ENCODE measurements at regions not wholly inside any gene's neighbourhood (a gene's known extent, or its start where the extent isn't known, plus 50 kb on each side); places are given as distances from the start of the nearest gene placed in this dataset.
"Not testable (repeated sequence)": the region's sequence is repeated elsewhere in the genome, so short reads cannot be mapped to it uniquely, and the experiment has no call there.

DNA sequence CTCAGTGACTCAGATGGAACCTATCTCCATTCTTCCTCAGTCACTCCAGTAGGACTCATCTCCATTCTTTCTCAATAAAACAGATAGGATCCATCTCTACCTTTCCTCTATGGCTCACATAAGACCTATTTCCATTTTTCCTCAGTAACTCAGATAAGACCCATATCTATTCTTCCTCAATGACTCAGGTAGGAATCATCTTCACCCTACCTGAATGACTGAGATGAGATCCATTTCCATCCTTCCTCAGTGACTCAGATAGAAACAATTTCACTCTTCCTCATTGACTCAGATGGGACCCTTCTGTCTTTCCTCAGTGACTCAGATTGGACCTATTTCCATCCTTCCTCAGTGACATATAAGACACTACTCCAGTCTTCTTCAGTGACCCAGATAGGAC lies 165.1 kb downstream of the FBXO4 start:
- DNase-seq = no peak

DNA sequence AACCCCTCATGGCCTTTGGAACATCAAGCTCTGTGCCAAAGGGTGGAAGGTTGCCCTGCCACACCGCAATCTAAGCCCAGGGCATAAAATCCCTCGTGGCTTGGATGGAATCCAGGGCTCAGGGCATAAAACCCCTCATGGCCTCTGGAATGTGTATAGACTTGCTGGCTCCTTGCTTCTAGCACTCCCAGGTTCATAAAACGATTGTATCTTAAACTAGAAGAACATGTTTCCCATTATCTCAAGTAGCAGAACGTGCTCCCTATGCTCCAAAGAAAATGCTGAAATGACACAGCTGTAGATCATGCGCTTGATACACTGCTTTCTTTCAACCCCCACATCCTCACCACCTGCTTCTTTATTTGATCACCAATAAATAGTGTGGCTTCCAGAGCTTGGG lies 174.8 kb downstream of the FBXO4 start:
- DNase-seq = not testable (repeated sequence)

DNA sequence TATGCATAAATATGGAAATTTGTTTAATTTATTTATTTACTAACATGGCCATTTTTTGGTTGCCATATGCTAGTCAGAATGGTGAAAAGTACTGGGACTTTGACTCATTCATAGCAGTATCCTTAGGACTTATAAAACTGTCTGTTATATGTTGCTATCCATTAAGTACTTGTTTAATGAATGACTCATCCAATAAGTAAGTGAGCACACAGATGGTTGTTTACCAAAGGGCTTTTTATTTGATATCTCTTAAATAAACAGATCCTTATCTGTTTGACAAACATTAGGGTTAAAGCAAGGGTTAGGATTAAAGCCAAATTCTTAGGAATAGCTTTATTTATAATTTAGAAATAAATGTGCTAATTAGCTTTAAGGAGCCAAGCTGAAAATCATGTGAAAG lies 183.4 kb downstream of the FBXO4 start:
- DNase-seq = no peak

DNA sequence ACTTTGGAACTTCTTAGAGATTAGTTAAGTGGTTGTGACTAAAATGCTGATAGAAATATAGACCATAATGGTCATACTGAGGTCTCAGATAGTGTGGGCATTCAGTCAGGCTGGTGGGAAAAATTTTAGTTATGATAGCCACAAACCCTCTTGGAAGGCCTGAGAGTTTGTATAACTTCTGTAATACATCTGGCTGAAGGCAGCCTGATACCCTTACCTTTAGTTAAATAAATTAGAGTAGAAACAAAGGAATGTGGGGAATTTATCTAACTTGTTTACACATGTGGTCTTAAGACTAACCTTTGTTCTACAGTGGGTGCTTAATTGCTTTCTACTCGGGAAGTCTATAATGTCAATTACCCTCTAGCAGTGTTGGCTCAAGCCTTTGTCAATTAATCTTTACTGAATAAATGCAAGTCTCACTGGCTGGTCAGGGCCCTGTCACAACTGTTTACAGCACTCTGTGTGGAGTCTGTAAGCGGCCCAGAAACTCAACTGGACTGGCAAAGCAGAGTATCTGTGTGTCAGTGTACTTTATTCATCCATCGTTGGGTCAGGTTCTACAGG lies 184.0 kb downstream of the FBXO4 start:
- no peak for DNase-seq

DNA sequence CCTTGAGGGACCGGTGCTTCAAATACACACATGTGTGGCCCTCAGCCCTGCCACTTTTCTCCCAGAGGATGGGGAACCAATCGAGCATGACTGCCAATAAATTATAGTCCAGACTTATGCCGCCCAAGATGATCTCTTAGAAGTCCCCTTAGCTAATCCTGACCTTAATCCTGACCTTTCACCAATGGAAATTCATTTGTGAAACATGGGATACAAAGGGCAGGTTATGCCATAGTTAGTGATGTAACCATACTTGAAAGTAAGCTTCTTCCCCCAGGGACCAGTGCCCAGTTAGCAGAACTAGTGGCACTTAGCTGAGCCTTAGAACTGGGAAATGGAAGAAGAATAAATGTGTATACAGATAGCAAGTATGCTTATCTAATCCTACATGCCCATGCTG lies 190.6 kb downstream of the FBXO4 start:
- DNase-seq = not testable (repeated sequence)

DNA sequence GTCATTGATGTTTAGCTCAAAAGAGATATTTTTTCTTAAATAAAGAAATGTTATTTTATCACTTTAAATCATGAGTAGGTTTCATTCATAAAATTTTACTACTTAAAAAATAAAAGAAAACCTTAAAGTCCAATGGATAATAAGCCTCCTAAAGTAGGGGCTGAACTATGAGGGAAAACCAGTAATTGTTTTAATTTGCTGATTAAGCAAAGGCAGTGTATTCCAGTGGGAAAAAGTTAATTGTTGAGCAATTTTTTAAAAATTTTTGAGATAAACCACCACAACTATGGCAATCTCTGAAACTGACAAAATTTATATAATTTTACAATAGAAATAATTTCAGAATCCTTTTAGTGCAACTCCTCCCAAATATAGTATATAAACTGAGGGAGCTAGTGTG lies 195.0 kb downstream of the FBXO4 start:
- DNase-seq = no peak

DNA sequence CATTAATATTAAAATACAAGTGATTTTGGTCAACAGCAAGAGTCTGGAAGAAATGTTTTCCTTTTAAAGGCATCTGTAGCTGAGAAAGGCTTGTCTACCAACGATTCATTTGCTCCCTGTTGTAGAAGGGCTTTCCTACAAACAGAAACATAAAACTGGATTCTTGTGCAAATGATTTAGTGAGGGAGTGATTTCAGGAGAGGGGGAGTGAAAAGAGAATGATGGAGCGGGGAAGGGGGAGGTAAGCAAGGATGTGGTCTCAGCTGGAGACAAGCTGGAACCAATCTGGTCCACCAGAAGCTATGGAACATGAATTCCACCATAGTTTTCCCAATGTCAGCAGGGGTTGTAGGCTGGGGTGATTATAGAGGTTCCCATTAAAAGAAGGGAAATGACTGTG lies 196.3 kb downstream of the FBXO4 start:
- DNase-seq = no peak

DNA sequence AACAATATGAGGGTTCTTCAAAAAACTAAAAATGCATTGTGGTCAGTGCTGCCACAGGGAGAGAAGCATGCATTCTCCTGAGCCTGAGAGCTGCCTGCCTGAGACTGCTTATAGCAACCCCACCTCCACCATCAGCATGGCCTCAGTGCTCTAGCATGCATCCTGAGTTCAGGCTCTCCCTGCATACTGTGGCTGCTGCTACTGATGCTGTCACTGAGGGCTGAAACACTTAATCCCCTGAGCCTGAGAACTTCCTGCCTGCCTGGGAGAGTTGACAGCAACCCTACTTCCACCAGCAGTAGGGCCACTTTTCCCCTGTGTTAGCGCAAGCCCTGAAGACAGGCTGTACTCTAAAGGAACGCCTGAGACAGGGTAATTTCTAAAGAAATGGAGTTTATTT lies 206.0 kb downstream of the FBXO4 start:
- no peak for DNase-seq

DNA sequence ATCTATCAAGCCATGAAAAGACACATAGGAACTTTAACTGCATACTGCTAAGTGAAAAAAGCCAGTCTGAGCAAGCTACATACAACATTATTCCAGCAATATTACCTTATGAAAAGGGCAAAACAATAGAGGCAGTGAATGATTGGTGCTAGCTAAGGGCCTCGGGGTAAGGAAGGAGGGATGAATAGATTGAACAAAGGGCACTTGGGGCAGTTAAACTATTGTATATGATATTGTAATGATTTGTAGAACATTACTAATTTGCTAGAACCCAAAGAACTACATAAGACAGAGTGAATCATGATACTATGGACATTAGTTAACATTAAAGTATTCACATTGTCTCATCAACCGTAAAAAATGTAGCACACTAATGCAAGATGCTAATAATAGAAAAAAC lies 218.3 kb downstream of the FBXO4 start:
- no peak for DNase-seq

DNA sequence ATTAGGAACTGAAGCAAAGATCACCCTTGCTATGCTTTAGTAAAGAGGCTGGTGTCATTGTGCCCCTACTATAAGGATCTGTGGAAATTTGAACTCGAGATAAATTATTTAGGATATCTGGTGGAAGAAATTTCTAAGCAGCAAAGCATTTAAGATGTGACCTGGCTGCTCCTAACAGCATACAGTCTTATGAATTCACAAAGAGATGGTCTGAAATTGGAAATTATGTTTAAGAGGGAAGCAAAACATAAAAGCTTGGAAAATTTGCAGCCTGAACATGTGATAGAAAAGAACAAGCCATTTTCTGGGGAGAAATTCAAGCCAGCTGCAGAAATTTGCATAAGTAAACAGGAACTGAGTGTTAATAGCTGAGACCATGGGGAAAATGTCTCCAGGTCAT lies 223.7 kb downstream of the FBXO4 start:
- no peak for DNase-seq

DNA sequence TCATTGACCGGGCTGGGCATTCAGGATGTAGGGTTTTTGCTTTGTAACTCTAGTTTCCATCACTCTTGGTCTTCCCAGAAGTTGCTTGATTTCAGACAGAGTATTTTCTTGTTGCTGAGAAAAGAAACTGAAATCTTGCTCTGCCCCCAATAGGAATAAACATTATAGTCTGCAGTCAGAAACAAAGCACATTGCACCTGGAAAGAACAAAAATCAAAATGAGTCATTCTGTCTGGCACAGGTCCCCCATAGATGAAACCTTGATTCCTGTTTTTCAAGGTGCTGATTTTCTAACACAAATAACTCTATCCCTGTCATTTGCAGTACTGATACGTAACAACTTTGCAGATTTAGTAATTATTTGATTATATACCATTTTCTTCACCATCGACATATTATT lies 232.1 kb downstream of the FBXO4 start:
- DNase-seq = no peak

DNA sequence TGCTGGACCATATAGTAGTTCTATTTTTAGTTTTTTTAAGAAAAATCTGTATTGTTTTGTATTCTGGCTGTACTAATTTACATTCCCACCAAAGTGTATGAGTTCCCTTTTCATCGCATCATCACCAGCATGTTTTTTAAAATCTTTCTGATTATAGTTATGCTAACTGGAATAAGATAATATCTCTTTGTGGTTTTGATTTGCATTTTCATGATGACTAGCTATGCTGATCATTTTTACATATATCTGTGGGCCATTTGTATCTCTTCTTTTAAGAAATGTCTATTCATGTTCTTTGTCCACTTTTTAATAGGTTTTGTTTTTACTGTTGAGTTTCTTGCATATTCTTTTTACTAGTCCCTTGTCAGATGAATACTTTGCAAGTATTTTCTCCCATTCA lies 238.0 kb downstream of the FBXO4 start:
- DNase-seq = no peak

DNA sequence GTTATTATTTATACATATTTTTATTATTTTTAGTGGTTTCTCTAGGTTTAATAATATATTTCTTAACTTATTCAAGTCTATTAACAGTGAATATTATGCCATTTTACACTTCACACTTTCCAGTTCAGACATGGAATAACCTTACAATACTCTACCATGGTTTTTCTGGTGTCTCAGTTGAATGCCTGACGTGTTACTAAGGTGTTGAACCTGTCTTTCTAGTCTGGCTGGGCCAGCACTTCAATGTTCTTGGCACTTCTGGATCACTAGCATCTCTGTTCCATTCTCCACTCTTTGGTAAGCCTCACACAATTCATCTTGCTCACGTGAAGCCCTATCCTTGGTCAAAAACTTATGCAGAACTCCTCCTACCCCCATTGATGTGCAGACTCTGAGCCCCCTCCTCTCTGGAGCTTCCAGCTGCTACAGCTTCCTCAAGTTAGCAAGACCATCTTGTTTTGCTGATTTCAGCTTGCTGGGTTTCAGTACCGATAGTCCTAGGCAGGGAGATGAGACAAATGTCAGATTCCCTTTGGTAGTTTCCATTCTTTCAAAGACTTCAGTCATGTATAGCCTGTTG lies 243.1 kb downstream of the FBXO4 start:
- DNase-seq = no peak

DNA sequence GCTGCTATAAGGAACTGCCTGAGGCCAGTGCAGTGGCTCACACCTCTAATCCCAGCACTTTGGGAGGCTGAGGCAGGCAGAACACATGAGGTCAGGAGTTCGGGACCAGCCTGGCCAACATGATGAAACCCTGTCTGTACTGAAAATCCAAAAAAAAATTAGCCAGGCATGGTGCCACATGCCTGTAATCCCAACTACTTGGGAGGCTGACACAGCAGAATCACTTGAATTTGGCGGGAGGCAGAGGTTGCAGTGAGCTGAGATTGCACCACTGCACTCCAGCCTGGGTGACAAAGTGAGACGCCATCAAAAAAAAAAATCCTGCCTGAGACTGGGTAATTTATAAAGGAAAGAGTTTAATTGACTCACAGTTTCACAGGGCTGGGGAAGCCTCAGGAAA lies 247.1 kb upstream of the GHR start:
- DNase-seq = not testable (repeated sequence)

DNA sequence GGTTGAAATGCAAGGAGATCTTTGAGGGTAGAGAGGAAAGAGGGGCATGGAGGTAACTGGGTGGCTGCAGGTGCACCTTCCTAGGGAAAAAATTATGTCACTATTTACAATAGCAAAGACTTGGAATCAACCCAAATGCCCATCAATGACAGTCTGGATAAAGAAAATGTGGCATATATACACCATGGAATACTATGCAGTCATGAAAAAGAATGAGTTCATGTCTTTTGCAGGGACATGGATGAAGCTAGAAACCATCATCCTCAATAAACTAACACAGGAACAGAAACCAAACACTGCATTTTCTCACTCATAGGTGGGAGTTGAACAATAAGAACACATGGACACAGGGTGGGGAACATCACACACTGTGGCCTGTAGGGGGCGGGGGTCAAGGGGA lies 243.4 kb upstream of the GHR start:
- not testable (repeated sequence) for DNase-seq

DNA sequence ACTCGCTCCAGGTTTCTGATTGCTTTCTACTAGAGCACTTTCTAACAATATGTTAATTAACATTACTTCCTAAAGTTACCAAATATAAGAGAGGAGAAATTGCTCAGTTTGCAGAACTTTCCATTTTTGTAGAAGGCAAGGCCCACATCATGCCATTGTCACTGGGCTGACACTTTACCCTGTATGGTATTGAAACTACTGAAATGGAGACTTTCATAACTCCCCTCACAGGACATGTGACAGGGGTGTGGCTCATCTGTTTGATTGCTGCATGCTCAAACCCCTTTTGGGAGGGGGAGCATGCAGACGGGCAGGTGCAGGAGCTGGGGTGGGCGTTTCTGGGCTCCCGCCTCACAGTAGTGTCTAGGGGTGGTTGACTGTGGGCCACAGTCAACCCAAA lies 206.3 kb upstream of the GHR start:
- no peak for DNase-seq

DNA sequence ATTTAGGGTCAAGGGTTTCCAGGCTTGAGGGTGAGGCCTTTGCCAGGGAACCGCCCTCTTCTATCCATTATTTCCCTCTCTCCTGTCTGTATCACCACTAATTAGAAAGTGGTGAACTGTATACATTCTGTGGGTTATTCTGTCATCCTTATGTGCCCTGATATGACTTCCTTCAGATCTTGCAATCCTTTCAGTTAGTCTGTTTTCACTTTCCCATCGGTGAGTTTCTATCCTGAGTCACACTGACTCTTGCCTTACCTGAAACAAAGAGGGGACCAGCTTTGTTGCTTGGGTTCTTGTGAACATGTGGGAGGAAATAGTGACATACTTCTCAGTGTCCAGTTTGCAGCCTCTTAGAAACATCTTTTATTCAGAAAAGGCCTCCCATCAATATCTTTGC lies 205.4 kb upstream of the GHR start:
- no peak for DNase-seq

DNA sequence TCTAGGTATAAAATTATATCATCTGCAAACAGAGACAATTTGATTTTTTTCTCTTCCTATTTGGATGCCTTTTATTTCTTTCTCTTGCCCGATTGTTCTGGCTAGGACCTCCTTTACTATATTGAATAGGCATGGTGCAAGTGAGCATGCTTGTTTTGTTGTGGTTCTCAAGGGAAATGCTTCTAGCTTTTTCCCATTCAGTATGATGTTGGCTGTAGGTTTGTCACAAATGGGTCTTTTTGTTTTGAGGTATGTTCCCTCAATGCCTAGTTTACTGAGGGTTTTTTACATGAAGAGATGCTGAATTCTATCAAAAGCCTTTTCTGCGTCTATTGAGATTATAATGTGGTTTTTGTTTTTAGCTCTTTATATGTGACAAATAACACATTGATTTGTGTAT lies 198.2 kb upstream of the GHR start:
- DNase-seq = no peak

DNA sequence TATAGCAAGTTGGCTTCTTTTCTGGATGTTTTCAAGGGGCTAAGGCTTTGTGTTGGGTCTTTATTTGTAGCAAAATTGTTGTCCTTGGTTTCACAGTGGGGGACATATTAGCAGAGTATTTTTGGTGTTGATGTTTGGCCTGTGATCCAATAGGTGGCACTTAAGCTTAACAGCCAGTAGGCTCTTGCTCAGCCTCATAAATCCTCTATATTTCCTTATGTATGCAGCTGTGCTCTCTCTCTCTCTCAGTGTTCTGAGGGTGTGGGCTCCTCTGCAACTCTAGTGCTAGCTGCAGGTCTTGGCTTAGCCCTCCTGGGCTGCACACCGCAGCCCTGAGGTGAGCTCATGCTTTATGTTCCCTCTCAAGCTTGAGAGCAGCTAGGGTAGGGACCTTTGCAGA lies 195.0 kb upstream of the GHR start:
- no peak for DNase-seq

DNA sequence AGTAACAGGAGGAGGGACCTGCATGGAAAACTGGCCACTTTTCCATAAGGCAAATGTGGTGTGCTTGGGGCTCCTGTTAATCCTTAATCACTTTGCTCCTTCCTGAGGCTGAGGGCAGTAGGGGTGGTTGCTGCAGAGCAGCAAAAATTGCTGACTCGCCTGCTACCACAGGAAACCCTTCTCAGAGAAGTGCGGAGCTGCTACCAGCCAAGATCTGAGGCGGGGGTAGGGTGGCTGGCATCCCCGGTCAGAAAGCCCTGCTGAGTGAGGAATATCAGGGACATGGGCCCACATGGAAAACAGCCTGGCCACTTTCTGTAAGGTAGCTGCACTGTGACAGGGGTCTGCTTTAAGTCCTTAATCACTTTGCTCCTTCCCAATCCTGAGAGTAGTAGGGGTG lies 192.4 kb upstream of the GHR start:
- no peak for DNase-seq

DNA sequence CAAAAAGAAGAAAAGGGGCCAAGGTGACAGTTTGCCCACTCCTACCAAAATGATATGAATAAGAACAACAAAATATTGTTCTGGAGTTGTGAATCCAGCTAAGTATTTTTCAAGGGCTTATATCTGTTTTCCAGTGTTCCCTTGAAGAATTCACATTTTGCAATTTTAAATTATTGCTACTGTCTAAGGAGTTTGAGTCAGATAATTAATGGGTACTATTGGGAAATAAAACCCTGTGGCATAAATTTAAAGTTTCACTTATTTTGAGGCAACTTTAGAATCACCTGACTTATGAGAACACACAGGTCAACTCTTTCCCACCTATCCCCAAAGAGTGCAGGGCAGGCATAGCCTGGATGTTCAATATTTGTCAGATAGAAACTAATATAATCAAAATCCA lies 188.0 kb upstream of the GHR start:
- DNase-seq = no peak

DNA sequence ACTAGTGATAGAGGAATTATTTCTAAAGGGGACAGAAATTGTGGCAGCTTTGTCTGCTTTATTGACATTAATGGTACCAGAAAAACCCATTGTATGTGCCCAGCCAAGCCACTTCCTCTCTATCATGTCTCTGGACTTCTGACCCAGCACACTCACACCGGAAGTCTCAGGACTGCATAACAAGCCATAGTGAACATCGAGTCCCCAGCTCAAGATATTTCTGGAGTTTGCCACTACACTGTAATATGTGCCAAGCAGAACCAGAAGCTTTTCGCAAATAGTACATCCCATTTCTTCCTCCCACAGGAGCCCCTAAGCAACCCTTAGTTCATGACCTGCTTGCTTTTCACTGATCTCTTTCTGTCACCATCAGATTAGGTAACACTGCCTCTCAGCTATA lies 187.4 kb upstream of the GHR start:
- DNase-seq = no peak

DNA sequence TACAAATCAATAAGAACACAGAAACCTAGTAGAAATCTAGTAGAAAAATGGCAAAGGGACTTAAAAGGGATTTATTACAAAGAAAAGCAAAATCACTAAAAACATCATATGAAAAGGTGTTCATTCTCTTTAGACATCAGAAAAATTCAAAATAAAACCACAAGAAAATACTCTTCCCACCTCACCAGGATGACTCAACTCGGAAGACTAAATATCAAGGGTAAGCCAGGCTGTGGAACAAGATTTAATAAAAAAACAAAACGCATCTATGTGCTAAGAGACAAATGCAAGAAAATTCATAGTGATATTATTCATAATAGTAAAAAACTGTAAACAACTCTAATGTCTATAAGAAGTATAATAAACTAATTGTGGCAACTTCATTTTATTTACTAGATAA lies 181.6 kb upstream of the GHR start:
- DNase-seq = no peak

DNA sequence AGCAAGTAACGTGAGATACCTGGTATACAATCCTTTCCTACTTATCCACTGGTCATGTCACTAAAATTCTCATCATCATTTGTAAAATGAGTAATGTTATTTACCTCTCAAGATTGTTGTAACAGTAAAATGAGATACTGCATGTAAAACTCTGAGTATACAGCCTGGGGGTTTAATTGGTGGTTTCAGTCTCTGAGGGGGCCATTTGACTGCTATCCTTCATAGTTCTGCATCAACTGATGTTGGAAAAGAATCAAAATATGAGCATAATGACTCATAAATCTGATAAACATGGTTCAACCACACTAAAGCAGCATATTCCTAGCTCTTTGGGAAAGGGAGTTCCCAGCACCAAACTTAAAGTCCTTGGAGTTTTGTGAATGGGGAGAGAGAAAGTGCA lies 181.0 kb upstream of the GHR start:
- no peak for DNase-seq

DNA sequence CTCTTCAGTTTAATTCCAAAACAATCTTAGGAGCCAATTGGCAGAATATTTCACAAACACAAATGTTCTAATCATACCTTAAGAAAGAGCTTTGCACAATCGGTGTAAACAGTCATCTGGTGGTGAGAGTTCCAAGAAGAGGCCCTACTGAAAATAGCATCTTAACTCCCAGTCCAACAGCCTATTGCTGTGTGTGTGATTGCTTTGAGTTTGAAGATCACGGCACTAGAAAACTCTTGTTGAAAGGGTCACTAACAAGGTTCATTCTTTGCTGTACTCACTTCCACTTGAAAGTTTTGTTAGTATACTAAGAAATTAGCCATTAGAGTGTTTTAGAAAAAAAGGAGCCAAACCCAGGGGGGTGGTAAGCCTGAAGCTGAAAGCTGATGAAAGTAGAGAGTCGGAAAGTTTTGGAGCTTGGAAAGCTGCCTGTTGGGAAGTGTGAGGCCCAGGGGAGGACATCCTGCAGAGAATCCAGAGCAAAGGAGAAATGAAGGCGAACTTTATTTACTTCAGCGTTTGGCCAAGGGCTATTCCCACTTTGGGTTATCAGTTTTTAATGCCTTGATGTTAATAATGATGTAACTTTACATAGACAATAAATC lies 180.3 kb upstream of the GHR start:
- DNase-seq = no peak
